Thyroid gland (tissue), 4 donors: ENCODE measurements at regions not wholly inside any gene's neighbourhood (a gene's known extent, or its start where the extent isn't known, plus 50 kb on each side); places are given as distances from the start of the nearest gene placed in this dataset.

Source experiments
- DNase-seq, 2 donors: peaks; one replicate each; pipeline ENCODE4 v3.0.0-alpha.2; 2019
- H3K27ac ChIP-seq, 3 donors: fragments of 200-600 bp; sonication (generic); 1 replicate in 2 of 3; 2 replicates in 1 of 3; pipeline ENCODE4 v1.5.1; 2016 to 2019; ENCODE audit warnings: mild to moderate bottlenecking in 1 of 3, moderate library complexity in 1 of 3
- H3K27me3 ChIP-seq: fragments of 200-600 bp; sonication (generic); one replicate; pipeline ENCODE4 v1.5.1; 2019
- H3K36me3 ChIP-seq, 2 donors: fragments of 200-600 bp; sonication (generic); one replicate each; pipeline ENCODE4 v1.5.1; 2016 to 2019
- H3K4me1 ChIP-seq, 2 donors: fragments of 200-600 bp; sonication (generic); one replicate each; pipeline ENCODE4 v1.5.1; 2017 to 2019
- H3K4me3 ChIP-seq, 3 donors: fragments of 200-600 bp; sonication (generic); replicated peaks in 1 of 3; 1 replicate in 2 of 3; 2 replicates in 1 of 3; pipeline ENCODE4 v1.5.1; 2016; ENCODE audit warnings: mild to moderate bottlenecking in 1 of 3
- H3K9me3 ChIP-seq: fragments of 200-600 bp; sonication (generic); one replicate; pipeline ENCODE4 v1.5.1; 2017
- CTCF ChIP-seq, 6 experiments: fragments of 200-600 bp in 3 of 6; fragments of 450-650 bp in 3 of 6; sonication (generic) in 3 of 6; IDR thresholded peaks; one replicate each; pipeline ENCODE4 v1.5.1; 2016 to 2019; ENCODE audit warnings: antibody characterized with exemption in 6 of 6, mild to moderate bottlenecking in 2 of 6, inconsistent platforms in 1 of 6, moderate library complexity in 1 of 6
- POLR2A ChIP-seq, 2 donors: fragments of 450-650 bp; IDR thresholded peaks; one replicate each; pipeline ENCODE4 v1.6.1; 2017; ENCODE audit warnings: antibody characterized with exemption in 2 of 2, mild to moderate bottlenecking in 2 of 2, moderate library complexity in 1 of 2
- WGBS, 2 donors: methylation state at CpG; one replicate each; pipeline ENCODE4 v1.1.5; 2017; 5-methylcytosine and 5-hydroxymethylcytosine counted together
- intact Hi-C: fragments of 100-400 bp; cut with DNase I; formaldehyde crosslinking; loops from one replicate; pipeline ENCODE4 v1.15.1; 2023

GRCh38 chr7:119196183-119196582 lies 971.7 kb downstream of the ANKRD7 start:
- H3K9me3 ChIP-seq = no peaks in the 10 kb centered on the region
- H3K27me3 ChIP-seq = no peaks in the 10 kb centered on the region
- WGBS, 2 donors = 41 to 49% methylated on average over 2 of the region's 2 CpGs
- H3K4me1 ChIP-seq = no peaks in the 10 kb centered on the region
- TF ChIP-seq CTCF (IDR thresholded peaks at IDR 0.05) = no peak
- no peak for TF ChIP-seq POLR2A (IDR thresholded peaks at IDR 0.05)
- H3K4me3 ChIP-seq = no peak overlapping the region
- H3K36me3 ChIP-seq = no peaks in the 10 kb centered on the region
- H3K27ac ChIP-seq = no peak overlapping the region
- no peak for DNase-seq
- intact Hi-C loops = no loop called here

GRCh38 chr7:119197172-119197876 lies 972.8 kb downstream of the ANKRD7 start:
- 84 to 89% methylated on average over 9 of the region's 9 CpGs for WGBS, 2 donors
- no peak for TF ChIP-seq POLR2A (IDR thresholded peaks at IDR 0.05)
- TF ChIP-seq CTCF (IDR thresholded peaks at IDR 0.05) = no peak
- intact Hi-C loops = no loop called here

GRCh38 chr7:119197877-119198527 lies 973.5 kb downstream of the ANKRD7 start:
- DNase-seq = peak; percentile 10 to 26
- H3K27ac ChIP-seq = no peak overlapping the region
- no peak overlapping the region for H3K4me3 ChIP-seq
- no peaks in the 10 kb centered on the region for H3K27me3 ChIP-seq
- H3K36me3 ChIP-seq = no peaks in the 10 kb centered on the region
- 23 to 27% methylated on average over 8 of the region's 8 CpGs for WGBS, 2 donors
- no peaks in the 10 kb centered on the region for H3K9me3 ChIP-seq
- TF ChIP-seq POLR2A (IDR thresholded peaks at IDR 0.05) = no peak
- TF ChIP-seq CTCF (IDR thresholded peaks at IDR 0.05) = peak in 4 of 6 experiments; percentile 17 to 67 (median 48)
- intact Hi-C loops = no loop called here
- H3K4me1 ChIP-seq = no peaks in the 10 kb centered on the region

More at GRCh38 chr7:119197172-119197876, 972.8 kb downstream of the ANKRD7 start:
- no peaks in the 10 kb centered on the region for H3K9me3 ChIP-seq
- H3K36me3 ChIP-seq = no peaks in the 10 kb centered on the region
- DNase-seq = no peak
- H3K4me3 ChIP-seq = no peak overlapping the region
- no peaks in the 10 kb centered on the region for H3K4me1 ChIP-seq
- H3K27me3 ChIP-seq = no peaks in the 10 kb centered on the region
- no peak overlapping the region for H3K27ac ChIP-seq

GRCh38 chr7:119219663-119220062 lies 995.2 kb downstream of the ANKRD7 start:
- Histone ChIP-seq H3K36me3 (no peaks in the 10 kb centered on the region), H3K27ac (no peak overlapping the region)
- intact Hi-C loops = no loop called here

More at GRCh38 chr7:119219663-119220062, 995.2 kb downstream of the ANKRD7 start:
- TF ChIP-seq POLR2A (IDR thresholded peaks at IDR 0.05) = no peak
- no peak for TF ChIP-seq CTCF (IDR thresholded peaks at IDR 0.05)
- Histone ChIP-seq H3K4me1 (no peaks in the 10 kb centered on the region), H3K4me3 (no peak overlapping the region), H3K9me3 (no peaks in the 10 kb centered on the region), H3K27me3 (no peaks in the 10 kb centered on the region)
- DNase-seq = no peak
- WGBS, 2 donors = 90 to 100% methylated on average over 2 to 3 of the region's 3 CpGs
